Activated CD4-positive, alpha-beta T cell treated with anti-CD3 and anti-CD28 coated beads for 36 hours (primary cell): ENCODE measurements at regions not wholly inside any gene's neighbourhood (a gene's known extent, or its start where the extent isn't known, plus 50 kb on each side); places are given as distances from the start of the nearest gene placed in this dataset.
"Not testable (repeated sequence)": the region's sequence is repeated elsewhere in the genome, so short reads cannot be mapped to it uniquely, and the experiment has no call there.

Experiments used
- ATAC-seq: fragments of 200-7000 bp; cut with Tn5 transposase; one replicate; pipeline ENCODE4 v1.10.0; 2021; ENCODE audit warnings: mild to moderate bottlenecking, moderate library complexity
- CTCF ChIA-PET: fragments of 350-600 bp; sonication (Branson Sonifier 250); formaldehyde crosslinking; loops from one replicate; lab custom pipeline; 2021; ENCODE audit warnings: antibody characterized with exemption; lab: Charles Lee
- POLR2A ChIA-PET: fragments of 350-600 bp; sonication (Branson Sonifier 250); formaldehyde crosslinking; loops from one replicate; lab custom pipeline; 2021; ENCODE audit warnings: antibody characterized with exemption, inconsistent platforms; lab: Charles Lee
- DNase-seq: peaks from one replicate; pipeline ENCODE4 v3.0.0-alpha.2; 2020
- H3K27ac Mint-ChIP-seq: one replicate; pipeline ENCODE4 v1.8.0; 2021; ENCODE audit warnings: mixed read lengths
- H3K27me3 Mint-ChIP-seq: one replicate; pipeline ENCODE4 v1.8.0; 2021; ENCODE audit warnings: mixed read lengths
- H3K36me3 Mint-ChIP-seq: one replicate; pipeline ENCODE4 v1.8.0; 2021; ENCODE audit warnings: low read depth, mixed read lengths
- H3K4me1 Mint-ChIP-seq: one replicate; pipeline ENCODE4 v1.8.0; 2021; ENCODE audit warnings: mixed read lengths
- H3K4me3 Mint-ChIP-seq: one replicate; pipeline ENCODE4 v1.8.0; 2021; ENCODE audit warnings: mild to moderate bottlenecking, moderate library complexity, mixed read lengths
- H3K9me3 Mint-ChIP-seq: one replicate; pipeline ENCODE4 v1.8.0; 2021; ENCODE audit warnings: low read depth, mixed read lengths
- intact Hi-C, 2 experiments: fragments of 100-400 bp; cut with DNase I in 1 of 2; cut with micrococcal nuclease in 1 of 2; formaldehyde crosslinking; loops; one replicate each; pipeline versions ENCODE4 v1.14.2 to v1.15.1; 2022 to 2024; cut with DNase I, micrococcal nuclease

- H3K27ac Mint-ChIP-seq, H3K4me3 Mint-ChIP-seq, POLR2A ChIA-PET, CTCF ChIA-PET, H3K4me1 Mint-ChIP-seq, ATAC-seq, H3K27me3 Mint-ChIP-seq, intact Hi-C loops, DNase-seq: not testable (repeated sequence)
- peaks cover 12% of the 10 kb centered on the region for H3K36me3 Mint-ChIP-seq
- peaks cover 21% of the 10 kb centered on the region for H3K9me3 Mint-ChIP-seq
Measured at GRCh38 chr1:173376065-173376464, 101.1 kb upstream of the PRDX6 start.

GRCh38 chr1:173377266-173377665, 99.9 kb upstream of the PRDX6 start:
- Mint-ChIP-seq H3K4me3 (no peak overlapping the region), H3K4me1 (no peaks in the 10 kb centered on the region), H3K27ac (no peak overlapping the region), H3K9me3 (peaks cover 21% of the 10 kb centered on the region), H3K36me3 (peaks cover 12% of the 10 kb centered on the region), H3K27me3 (no peaks in the 10 kb centered on the region)
- no peak for DNase-seq
- intact Hi-C loops = no loop called here
- ChIA-PET POLR2A (no interaction called here), CTCF (no interaction called here)
- ATAC-seq = no peak

GRCh38 chr1:173383351-173383750, 93.8 kb upstream of the PRDX6 start:
- Mint-ChIP-seq H3K4me3 (no peak overlapping the region), H3K27me3 (no peaks in the 10 kb centered on the region), H3K27ac (no peak overlapping the region), H3K4me1 (no peaks in the 10 kb centered on the region), H3K9me3 (no peaks in the 10 kb centered on the region), H3K36me3 (no peaks in the 10 kb centered on the region)
- ChIA-PET POLR2A (interaction anchor here (0.6 kb wide), 1 partner anchor 1585 kb away, joined by 5 read pairs; no protein-coding TSS in a partner anchor), CTCF (interaction anchor here (1.0 to 1.5 kb wide), 2 partner anchors 34 to 177 kb away, joined by 3 to 4 read pairs; no protein-coding TSS in a partner anchor)
- ATAC-seq (no peak), DNase-seq (no peak)
- intact Hi-C loops = no loop called here

GRCh38 chr1:173388352-173388751, 88.8 kb upstream of the PRDX6 start:
- ATAC-seq (no peak), DNase-seq (no peak)
- Mint-ChIP-seq H3K4me1 (no peaks in the 10 kb centered on the region), H3K36me3 (peaks cover 1% of the 10 kb centered on the region), H3K9me3 (no peaks in the 10 kb centered on the region), H3K27ac (no peak overlapping the region), H3K27me3 (no peaks in the 10 kb centered on the region), H3K4me3 (no peak overlapping the region)
- intact Hi-C loops = no loop called here
- ChIA-PET CTCF (no interaction called here), POLR2A (no interaction called here)

- intact Hi-C loops = no loop called here
- no peak overlapping the region for H3K27ac Mint-ChIP-seq
- H3K4me1 Mint-ChIP-seq = no peaks in the 10 kb centered on the region
- DNase-seq (no peak), ATAC-seq (no peak)
- peaks cover 1% of the 10 kb centered on the region for H3K36me3 Mint-ChIP-seq
- no peaks in the 10 kb centered on the region for H3K27me3 Mint-ChIP-seq
- POLR2A ChIA-PET = no interaction called here
- CTCF ChIA-PET = interaction anchor here (0.6 kb wide), 1 partner anchor 1339 kb away, joined by 4 read pairs; no protein-coding TSS in a partner anchor
- H3K4me3 Mint-ChIP-seq = no peak overlapping the region
- no peaks in the 10 kb centered on the region for H3K9me3 Mint-ChIP-seq
Measured at GRCh38 chr1:173392895-173393658, 84.1 kb upstream of the PRDX6 start.

GRCh38 chr1:173393659-173394000, 83.5 kb upstream of the PRDX6 start:
- DNase-seq (no peak), ATAC-seq (no peak)
- Mint-ChIP-seq H3K27ac (no peak overlapping the region), H3K27me3 (no peaks in the 10 kb centered on the region), H3K4me1 (no peaks in the 10 kb centered on the region), H3K4me3 (no peak overlapping the region), H3K36me3 (peaks cover 1% of the 10 kb centered on the region), H3K9me3 (no peaks in the 10 kb centered on the region)
- ChIA-PET POLR2A (no interaction called here), CTCF (interaction anchor here (0.6 kb wide), 1 partner anchor 1339 kb away, joined by 4 read pairs; no protein-coding TSS in a partner anchor)
- intact Hi-C loops = no loop called here

GRCh38 chr1:173394813-173395212, 82.3 kb upstream of the PRDX6 start:
- H3K4me3 Mint-ChIP-seq, H3K27ac Mint-ChIP-seq, H3K9me3 Mint-ChIP-seq, CTCF ChIA-PET, H3K27me3 Mint-ChIP-seq, ATAC-seq, DNase-seq, POLR2A ChIA-PET, intact Hi-C loops, H3K4me1 Mint-ChIP-seq, H3K36me3 Mint-ChIP-seq: not testable (repeated sequence)

- H3K27ac Mint-ChIP-seq = no peak overlapping the region
- DNase-seq (no peak), ATAC-seq (no peak)
- intact Hi-C loops = no loop called here
- POLR2A ChIA-PET = no interaction called here
- no peaks in the 10 kb centered on the region for H3K9me3 Mint-ChIP-seq
- no peaks in the 10 kb centered on the region for H3K27me3 Mint-ChIP-seq
- no peak overlapping the region for H3K4me3 Mint-ChIP-seq
- no peaks in the 10 kb centered on the region for H3K4me1 Mint-ChIP-seq
- CTCF ChIA-PET = no interaction called here
- peaks cover 1% of the 10 kb centered on the region for H3K36me3 Mint-ChIP-seq
Measured at GRCh38 chr1:173395762-173396161, 81.4 kb upstream of the PRDX6 start.

GRCh38 chr1:173400387-173400995, 76.6 kb upstream of the PRDX6 start:
- CTCF ChIA-PET = no interaction called here
- intact Hi-C loops = loop anchor here (10.0 kb wide), 2 partner anchors 146 to 586 kb away; no protein-coding TSS in a partner anchor
- H3K27me3 Mint-ChIP-seq = no peaks in the 10 kb centered on the region

GRCh38 chr1:173403996-173404395, 73.1 kb upstream of the PRDX6 start:
- POLR2A ChIA-PET = no interaction called here
- CTCF ChIA-PET = no interaction called here
- ATAC-seq = no peak

More at GRCh38 chr1:173400387-173400995, 76.6 kb upstream of the PRDX6 start:
- Mint-ChIP-seq H3K36me3 (no peaks in the 10 kb centered on the region), H3K4me1 (peaks cover under 1% of the 10 kb centered on the region), H3K27ac (no peak overlapping the region), H3K9me3 (no peaks in the 10 kb centered on the region), H3K4me3 (no peak overlapping the region)
- ATAC-seq = no peak
- POLR2A ChIA-PET = no interaction called here
- no peak for DNase-seq

GRCh38 chr1:173405281-173405680, 71.9 kb upstream of the PRDX6 start:
- CTCF ChIA-PET = interaction anchor here (1.2 kb wide), 1 partner anchor 12 kb away, joined by 3 read pairs; no protein-coding TSS in a partner anchor

More at GRCh38 chr1:173403996-173404395, 73.1 kb upstream of the PRDX6 start:
- no peak for DNase-seq
- Mint-ChIP-seq H3K36me3 (no peaks in the 10 kb centered on the region), H3K27me3 (no peaks in the 10 kb centered on the region), H3K4me3 (no peak overlapping the region), H3K4me1 (peaks cover 22% of the 10 kb centered on the region), H3K27ac (no peak overlapping the region), H3K9me3 (no peaks in the 10 kb centered on the region)
- intact Hi-C loops = loop anchor here (10.0 kb wide), 2 partner anchors 149 to 589 kb away; no protein-coding TSS in a partner anchor

More at GRCh38 chr1:173405281-173405680, 71.9 kb upstream of the PRDX6 start:
- Mint-ChIP-seq H3K36me3 (no peaks in the 10 kb centered on the region), H3K4me1 (peaks cover 32% of the 10 kb centered on the region), H3K27ac (no peak overlapping the region), H3K4me3 (no peak overlapping the region), H3K27me3 (no peaks in the 10 kb centered on the region), H3K9me3 (no peaks in the 10 kb centered on the region)
- intact Hi-C loops = loop anchor here (5.0 to 10.0 kb wide), 4 partner anchors 148 to 658 kb away; no protein-coding TSS in a partner anchor
- ATAC-seq (no peak), DNase-seq (no peak)
- POLR2A ChIA-PET = interaction anchor here (0.6 kb wide), 1 partner anchor 626 kb away, joined by 3 read pairs; no protein-coding TSS in a partner anchor
